ENCODE measurements at regions not wholly inside any gene's neighbourhood (a gene's known extent, or its start where the extent isn't known, plus 50 kb on each side); places are given as distances from the start of the nearest gene placed in this dataset.
A peak's percentile ranks its signal among the peaks of the same experiment; 100 is the strongest.

GRCh38 chr22:27483095-27483785 lies 318.3 kb downstream of the MN1 start:
- Mint-ChIP-seq H3K36me3 (no peaks in the 10 kb centered on the region), H3K4me1 (no peaks in the 10 kb centered on the region), H3K27ac (no peak overlapping the region), H3K4me3 (no peak overlapping the region), H3K27me3 (peaks cover 0 to 1% of the 10 kb centered on the region in 2 donors), H3K9me3 (peaks cover 0 to 7% (median 0%) of the 10 kb centered on the region in 8 donors)
- ChIA-PET POLR2A (ENCODE audit: partially characterized antibody) (no interaction called here), CTCF (ENCODE audit: partially characterized antibody) (no interaction called here)
- no peaks in the 10 kb centered on the region for H3K9me3 ChIP-seq (ENCODE audit: control insufficient read depth in 1 of 2, low read length in 2 of 2)
- intact Hi-C loops (cut with micrococcal nuclease): no loop called here
- H3K4me3 ChIP-seq (ENCODE audit: low read length in 2 of 2): no peak overlapping the region
- DNase-seq: no peak
- H3K36me3 ChIP-seq (ENCODE audit: insufficient read depth, low read length): no peaks in the 10 kb centered on the region
- H3K4me1 ChIP-seq (ENCODE audit: insufficient read depth, low read length): no peaks in the 10 kb centered on the region
- H3K27me3 ChIP-seq (ENCODE audit: insufficient read depth, low read length): no peaks in the 10 kb centered on the region
- H3K27ac ChIP-seq (ENCODE audit: low read depth, low read length): no peak overlapping the region

- intact Hi-C loops (cut with micrococcal nuclease): no loop called here
- no peaks in the 10 kb centered on the region for H3K36me3 ChIP-seq (ENCODE audit: insufficient read depth, low read length)
- POLR2A ChIA-PET (ENCODE audit: partially characterized antibody): no interaction called here
Measured at GRCh38 chr22:27485842-27486241, 315.7 kb downstream of the MN1 start.

GRCh38 chr22:27487600-27488452 lies 313.7 kb downstream of the MN1 start:
- H3K4me3 Mint-ChIP-seq: no peak overlapping the region
- no peaks in the 10 kb centered on the region for H3K9me3 ChIP-seq (ENCODE audit: control insufficient read depth in 1 of 2, low read length in 2 of 2)
- peaks cover 0 to 12% (median 4%) of the 10 kb centered on the region in 8 donors for H3K9me3 Mint-ChIP-seq
- no peak overlapping the region for H3K27ac ChIP-seq (ENCODE audit: low read depth, low read length)
- intact Hi-C loops (cut with micrococcal nuclease): no loop called here
- H3K27me3 ChIP-seq (ENCODE audit: insufficient read depth, low read length): no peaks in the 10 kb centered on the region
- H3K4me3 ChIP-seq (ENCODE audit: low read length in 2 of 2): no peak overlapping the region
- H3K4me1 Mint-ChIP-seq: peaks cover 0 to 4% (median under 1%) of the 10 kb centered on the region in 4 donors
- H3K27me3 Mint-ChIP-seq: peaks cover 1 to 3% of the 10 kb centered on the region in 2 donors
- no peak for DNase-seq
- no peaks in the 10 kb centered on the region for H3K36me3 Mint-ChIP-seq
- no peaks in the 10 kb centered on the region for H3K4me1 ChIP-seq (ENCODE audit: insufficient read depth, low read length)
- ChIA-PET CTCF (ENCODE audit: partially characterized antibody) (no interaction called here), POLR2A (ENCODE audit: partially characterized antibody) (no interaction called here)
- H3K36me3 ChIP-seq (ENCODE audit: insufficient read depth, low read length): no peaks in the 10 kb centered on the region
- H3K27ac Mint-ChIP-seq: no peak overlapping the region

More at GRCh38 chr22:27485842-27486241, 315.7 kb downstream of the MN1 start:
- Mint-ChIP-seq H3K27me3 (peaks cover 1% of the 10 kb centered on the region in 2 donors), H3K9me3 (peaks cover 0 to 7% (median 0%) of the 10 kb centered on the region in 8 donors), H3K36me3 (no peaks in the 10 kb centered on the region), H3K4me3 (no peak overlapping the region), H3K27ac (no peak overlapping the region), H3K4me1 (no peaks in the 10 kb centered on the region)
- Histone ChIP-seq H3K27me3 (ENCODE audit: insufficient read depth, low read length) (no peaks in the 10 kb centered on the region), H3K4me1 (ENCODE audit: insufficient read depth, low read length) (no peaks in the 10 kb centered on the region), H3K9me3 (ENCODE audit: control insufficient read depth in 1 of 2, low read length in 2 of 2) (no peaks in the 10 kb centered on the region), H3K4me3 (ENCODE audit: low read length in 2 of 2) (no peak overlapping the region), H3K27ac (ENCODE audit: low read depth, low read length) (no peak overlapping the region)
- CTCF ChIA-PET (ENCODE audit: partially characterized antibody): no interaction called here
- no peak for DNase-seq

GRCh38 chr22:27488456-27489177 lies 312.9 kb downstream of the MN1 start:
- Mint-ChIP-seq H3K36me3 (no peaks in the 10 kb centered on the region), H3K4me1 (peaks cover 0 to 4% (median 2%) of the 10 kb centered on the region in 4 donors), H3K4me3 (no peak overlapping the region), H3K27me3 (peaks cover 1 to 3% of the 10 kb centered on the region in 2 donors), H3K27ac (no peak overlapping the region), H3K9me3 (peaks cover 2 to 12% (median 4%) of the 10 kb centered on the region in 8 donors)
- Histone ChIP-seq H3K27ac (ENCODE audit: low read depth, low read length) (no peak overlapping the region), H3K4me3 (ENCODE audit: low read length in 2 of 2) (no peak overlapping the region), H3K4me1 (ENCODE audit: insufficient read depth, low read length) (no peaks in the 10 kb centered on the region), H3K9me3 (ENCODE audit: control insufficient read depth in 1 of 2, low read length in 2 of 2) (no peaks in the 10 kb centered on the region), H3K36me3 (ENCODE audit: insufficient read depth, low read length) (no peaks in the 10 kb centered on the region), H3K27me3 (ENCODE audit: insufficient read depth, low read length) (no peaks in the 10 kb centered on the region)
- CTCF ChIA-PET (ENCODE audit: partially characterized antibody): no interaction called here
- intact Hi-C loops (cut with micrococcal nuclease): no loop called here
- POLR2A ChIA-PET (ENCODE audit: partially characterized antibody): no interaction called here
- DNase-seq: no peak

GRCh38 chr22:27489178-27489675 lies 312.3 kb downstream of the MN1 start:
- H3K4me1 ChIP-seq (ENCODE audit: insufficient read depth, low read length): no peaks in the 10 kb centered on the region
- Mint-ChIP-seq H3K4me1 (peaks cover 0 to 4% (median 2%) of the 10 kb centered on the region in 4 donors), H3K27me3 (peaks cover 1 to 3% of the 10 kb centered on the region in 2 donors), H3K9me3 (peaks cover 2 to 12% (median 4%) of the 10 kb centered on the region in 8 donors), H3K4me3 (no peak overlapping the region), H3K36me3 (no peaks in the 10 kb centered on the region), H3K27ac (peak overlapping the region in 1 of 7 donors; percentile 37)
- H3K9me3 ChIP-seq (ENCODE audit: control insufficient read depth in 1 of 2, low read length in 2 of 2): no peaks in the 10 kb centered on the region
- intact Hi-C loops (cut with micrococcal nuclease): no loop called here
- DNase-seq: no peak
- H3K27ac ChIP-seq (ENCODE audit: low read depth, low read length): no peak overlapping the region
- no peaks in the 10 kb centered on the region for H3K36me3 ChIP-seq (ENCODE audit: insufficient read depth, low read length)
- POLR2A ChIA-PET (ENCODE audit: partially characterized antibody): no interaction called here
- H3K27me3 ChIP-seq (ENCODE audit: insufficient read depth, low read length): no peaks in the 10 kb centered on the region
- H3K4me3 ChIP-seq (ENCODE audit: low read length in 2 of 2): no peak overlapping the region
- CTCF ChIA-PET (ENCODE audit: partially characterized antibody): no interaction called here

- no peak overlapping the region for H3K27ac ChIP-seq (ENCODE audit: low read depth, low read length)
- H3K4me1 ChIP-seq (ENCODE audit: insufficient read depth, low read length): no peaks in the 10 kb centered on the region
- Mint-ChIP-seq H3K27me3 (peaks cover 1 to 3% of the 10 kb centered on the region in 2 donors), H3K4me1 (peaks cover 0 to 4% (median 2%) of the 10 kb centered on the region in 4 donors), H3K27ac (no peak overlapping the region), H3K4me3 (no peak overlapping the region), H3K36me3 (no peaks in the 10 kb centered on the region), H3K9me3 (peaks cover 2 to 12% (median 4%) of the 10 kb centered on the region in 8 donors)
- DNase-seq: no peak
- POLR2A ChIA-PET (ENCODE audit: partially characterized antibody): no interaction called here
- CTCF ChIA-PET (ENCODE audit: partially characterized antibody): no interaction called here
- intact Hi-C loops (cut with micrococcal nuclease): no loop called here
- H3K4me3 ChIP-seq (ENCODE audit: low read length in 2 of 2): no peak overlapping the region
- no peaks in the 10 kb centered on the region for H3K27me3 ChIP-seq (ENCODE audit: insufficient read depth, low read length)
- no peaks in the 10 kb centered on the region for H3K36me3 ChIP-seq (ENCODE audit: insufficient read depth, low read length)
- H3K9me3 ChIP-seq (ENCODE audit: control insufficient read depth in 1 of 2, low read length in 2 of 2): no peaks in the 10 kb centered on the region
Measured at GRCh38 chr22:27490080-27490479, 311.5 kb downstream of the MN1 start.

- intact Hi-C loops (cut with micrococcal nuclease): no loop called here
- ChIA-PET POLR2A (ENCODE audit: partially characterized antibody) (no interaction called here), CTCF (ENCODE audit: partially characterized antibody) (no interaction called here)
- H3K36me3 Mint-ChIP-seq: no peaks in the 10 kb centered on the region
- Histone ChIP-seq H3K27me3 (ENCODE audit: insufficient read depth, low read length) (no peaks in the 10 kb centered on the region), H3K9me3 (ENCODE audit: control insufficient read depth in 1 of 2, low read length in 2 of 2) (no peaks in the 10 kb centered on the region), H3K4me3 (ENCODE audit: low read length in 2 of 2) (no peak overlapping the region), H3K27ac (ENCODE audit: low read depth, low read length) (no peak overlapping the region), H3K4me1 (ENCODE audit: insufficient read depth, low read length) (no peaks in the 10 kb centered on the region), H3K36me3 (ENCODE audit: insufficient read depth, low read length) (no peaks in the 10 kb centered on the region)
- no peak overlapping the region for H3K4me3 Mint-ChIP-seq
- peaks cover 0 to 4% (median 2%) of the 10 kb centered on the region in 4 donors for H3K4me1 Mint-ChIP-seq
- H3K27ac Mint-ChIP-seq: no peak overlapping the region
- DNase-seq: no peak
- H3K9me3 Mint-ChIP-seq: peaks cover 2 to 6% (median 4%) of the 10 kb centered on the region in 8 donors
- peaks cover 0 to 3% of the 10 kb centered on the region in 2 donors for H3K27me3 Mint-ChIP-seq
Measured at GRCh38 chr22:27491888-27492287, 309.7 kb downstream of the MN1 start.

Measured in CD4-positive, alpha-beta memory T cell (primary cell).